ENCODE measurements at regions not wholly inside any gene's neighbourhood (a gene's known extent, or its start where the extent isn't known, plus 50 kb on each side); places are given as distances from the start of the nearest gene placed in this dataset.

DNA sequence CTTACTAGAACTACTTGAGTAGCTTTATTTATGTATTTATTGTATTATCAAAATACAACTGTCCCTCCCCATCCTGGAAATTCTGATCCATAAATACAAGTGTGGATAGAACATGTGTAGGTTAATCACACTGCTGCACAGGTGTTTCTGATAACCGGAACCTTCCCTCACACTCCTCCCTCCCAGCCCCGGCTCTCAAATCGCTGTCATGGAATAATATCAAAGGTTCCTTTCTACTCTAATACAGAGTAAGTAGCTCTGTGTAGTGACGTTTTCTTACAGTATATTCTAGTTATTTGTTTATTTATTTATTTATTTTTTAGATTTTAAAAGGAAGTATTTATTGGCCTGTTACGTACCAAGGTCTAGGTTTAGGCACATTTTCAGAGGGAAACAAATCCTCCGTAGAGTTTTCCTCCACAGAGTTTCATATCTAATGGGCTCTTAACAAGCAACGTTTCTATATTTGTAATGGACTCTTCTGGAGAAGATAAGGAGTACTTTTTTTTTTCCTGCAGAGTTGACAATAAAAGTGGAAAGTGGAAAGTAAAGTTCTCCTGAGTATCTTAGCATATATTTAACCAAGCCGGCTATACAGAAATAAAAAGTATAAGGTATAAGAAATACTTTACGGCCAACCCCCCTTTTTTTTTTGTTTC, 129.0 kb upstream of the CARD18 start:
- DNase-seq (ENCODE audit: low spot score): no peak
- in situ Hi-C loops (cut with MboI; ENCODE audit: low pct_unique_long_range_greater_than_20kb, low sequenced_read_pairs, unreplicated experiment): no loop called here
- TF ChIP-seq, protein P1, sequence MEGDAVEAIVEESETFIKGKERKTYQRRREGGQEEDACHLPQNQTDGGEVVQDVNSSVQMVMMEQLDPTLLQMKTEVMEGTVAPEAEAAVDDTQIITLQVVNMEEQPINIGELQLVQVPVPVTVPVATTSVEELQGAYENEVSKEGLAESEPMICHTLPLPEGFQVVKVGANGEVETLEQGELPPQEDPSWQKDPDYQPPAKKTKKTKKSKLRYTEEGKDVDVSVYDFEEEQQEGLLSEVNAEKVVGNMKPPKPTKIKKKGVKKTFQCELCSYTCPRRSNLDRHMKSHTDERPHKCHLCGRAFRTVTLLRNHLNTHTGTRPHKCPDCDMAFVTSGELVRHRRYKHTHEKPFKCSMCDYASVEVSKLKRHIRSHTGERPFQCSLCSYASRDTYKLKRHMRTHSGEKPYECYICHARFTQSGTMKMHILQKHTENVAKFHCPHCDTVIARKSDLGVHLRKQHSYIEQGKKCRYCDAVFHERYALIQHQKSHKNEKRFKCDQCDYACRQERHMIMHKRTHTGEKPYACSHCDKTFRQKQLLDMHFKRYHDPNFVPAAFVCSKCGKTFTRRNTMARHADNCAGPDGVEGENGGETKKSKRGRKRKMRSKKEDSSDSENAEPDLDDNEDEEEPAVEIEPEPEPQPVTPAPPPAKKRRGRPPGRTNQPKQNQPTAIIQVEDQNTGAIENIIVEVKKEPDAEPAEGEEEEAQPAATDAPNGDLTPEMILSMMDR (IDR thresholded peaks at IDR 0.05; ENCODE audit: extremely low read depth, insufficient read depth, missing control alignments): no peak

DNA sequence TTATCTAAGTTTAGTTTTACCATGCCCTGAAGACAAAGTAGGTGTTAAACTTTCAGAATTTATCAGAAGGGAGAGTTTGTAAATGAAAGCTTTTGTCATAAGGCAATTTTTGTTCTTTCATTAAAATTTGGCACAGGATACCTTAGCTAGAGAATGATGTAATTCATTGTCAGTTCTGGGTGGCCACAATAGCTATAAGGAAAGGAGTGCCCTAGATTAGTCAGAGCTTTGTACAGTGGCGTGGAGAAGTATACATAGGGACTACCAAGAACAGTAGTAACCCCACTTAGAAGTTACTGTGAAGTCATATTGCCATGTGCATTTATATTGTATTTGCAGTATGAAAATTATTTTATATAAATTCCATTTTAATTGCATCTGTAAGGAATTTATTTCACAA, 126.3 kb upstream of the CARD18 start:
- in situ Hi-C loops (cut with MboI; ENCODE audit: low pct_unique_long_range_greater_than_20kb, low sequenced_read_pairs, unreplicated experiment): no loop called here
- TF ChIP-seq, protein P1 (IDR thresholded peaks at IDR 0.05; ENCODE audit: extremely low read depth, insufficient read depth, missing control alignments): no peak
- no peak for DNase-seq (ENCODE audit: low spot score)

DNA sequence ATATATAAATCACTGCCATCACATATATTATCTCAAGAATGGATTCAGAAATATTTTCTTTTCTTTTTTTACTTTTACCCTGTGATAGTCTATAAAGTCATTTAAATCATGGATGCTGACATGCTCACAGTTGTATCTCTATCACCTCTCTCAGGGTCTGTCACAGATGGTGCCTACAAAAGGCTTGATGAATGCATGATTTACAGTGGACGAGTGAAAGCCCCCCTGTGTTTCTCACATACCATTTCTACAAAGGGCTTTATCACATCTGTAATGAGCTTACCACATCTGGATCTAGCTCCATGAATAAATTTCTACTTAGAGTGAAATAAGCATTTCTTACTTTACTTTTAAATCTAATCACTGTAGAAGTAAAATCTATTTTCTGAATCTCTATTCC, 121.4 kb upstream of the CARD18 start:
- in situ Hi-C loops (cut with MboI; ENCODE audit: low pct_unique_long_range_greater_than_20kb, low sequenced_read_pairs, unreplicated experiment): no loop called here
- DNase-seq (ENCODE audit: low spot score): no peak
- TF ChIP-seq, protein P1 (IDR thresholded peaks at IDR 0.05; ENCODE audit: extremely low read depth, insufficient read depth, missing control alignments): no peak

DNA sequence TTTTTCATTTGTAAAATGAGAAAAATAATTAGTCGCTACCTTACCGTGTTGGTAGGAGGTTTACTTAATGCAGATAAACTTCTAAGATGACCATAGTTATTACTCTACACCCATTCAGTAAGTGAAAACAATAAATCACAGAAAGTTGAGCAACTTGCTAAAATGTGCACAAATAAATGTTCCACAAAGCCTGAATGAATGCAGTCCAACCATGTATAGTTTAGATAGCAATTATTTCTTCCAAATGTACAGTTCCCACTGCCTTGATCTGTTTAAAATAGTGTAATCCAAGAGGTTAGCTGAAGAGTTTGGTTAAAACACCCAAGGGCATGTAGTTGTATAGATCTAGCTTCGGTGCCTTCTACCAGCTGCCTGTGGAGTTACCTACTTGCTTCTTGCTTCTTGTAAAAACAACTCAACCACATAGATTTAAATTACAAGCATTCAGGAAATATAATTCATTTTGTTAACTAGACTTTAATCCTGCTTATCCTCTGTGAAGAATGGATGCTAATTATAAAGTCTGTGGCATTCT, 106.3 kb upstream of the CARD18 start:
- in situ Hi-C loops (cut with MboI; ENCODE audit: low pct_unique_long_range_greater_than_20kb, low sequenced_read_pairs, unreplicated experiment): no loop called here
- TF ChIP-seq, protein P1 (IDR thresholded peaks at IDR 0.05; ENCODE audit: extremely low read depth, insufficient read depth, missing control alignments): no peak
- no peak for DNase-seq (ENCODE audit: low spot score)

DNA sequence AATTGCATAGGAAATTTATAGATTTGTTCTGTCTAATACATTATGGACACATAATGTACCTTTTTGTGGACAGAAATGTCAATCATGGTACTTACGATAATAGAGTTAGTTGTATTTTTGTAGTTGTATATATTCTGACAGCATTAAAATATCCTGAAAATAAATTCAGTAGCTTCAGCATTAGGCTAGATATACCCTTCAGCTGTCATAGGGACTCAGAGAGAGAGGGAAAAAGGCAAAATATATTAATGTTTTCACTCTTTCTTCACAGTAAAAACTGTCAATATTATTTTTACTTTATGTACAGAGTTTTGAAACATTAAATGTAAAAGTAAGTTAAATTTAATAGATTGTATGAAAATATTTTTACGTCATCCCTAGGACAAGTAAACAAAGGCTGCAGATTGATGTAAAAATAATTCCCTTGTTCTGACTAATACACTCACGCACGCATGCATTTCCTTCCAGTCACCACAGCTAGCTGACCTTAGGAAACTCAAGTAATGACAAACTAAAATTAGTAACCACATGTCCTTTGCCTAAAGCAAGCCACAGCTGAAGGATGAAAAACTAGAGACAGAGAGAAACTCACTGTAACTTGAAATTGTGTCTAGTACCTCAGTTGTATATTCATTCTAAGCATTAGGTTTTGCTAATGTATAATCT, 104.7 kb upstream of the CARD18 start:
- DNase-seq (ENCODE audit: low spot score): no peak
- in situ Hi-C loops (cut with MboI; ENCODE audit: low pct_unique_long_range_greater_than_20kb, low sequenced_read_pairs, unreplicated experiment): no loop called here
- TF ChIP-seq, protein P1 (IDR thresholded peaks at IDR 0.05; ENCODE audit: extremely low read depth, insufficient read depth, missing control alignments): no peak

DNA sequence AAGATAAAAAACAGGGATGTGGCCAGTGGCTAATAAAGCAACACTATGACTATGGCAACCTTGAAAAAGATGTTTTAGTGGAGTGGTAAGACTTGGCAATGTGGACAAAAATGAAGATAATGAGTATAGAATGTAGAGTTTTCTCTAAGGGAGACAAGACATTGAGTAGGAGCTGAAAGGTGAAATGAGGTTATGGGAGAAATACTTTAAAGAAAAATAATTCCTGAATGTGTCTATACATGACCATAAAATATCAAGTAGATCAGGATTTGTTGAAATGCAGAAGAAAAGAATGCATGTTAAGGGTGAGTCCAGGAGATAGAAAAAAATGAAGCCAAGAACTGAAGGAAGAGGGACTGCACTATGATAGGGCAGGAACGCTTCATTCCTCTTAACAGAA, 101.6 kb upstream of the CARD18 start:
- DNase-seq (ENCODE audit: low spot score): no peak
- in situ Hi-C loops (cut with MboI; ENCODE audit: low pct_unique_long_range_greater_than_20kb, low sequenced_read_pairs, unreplicated experiment): no loop called here
- TF ChIP-seq, protein P1 (IDR thresholded peaks at IDR 0.05; ENCODE audit: extremely low read depth, insufficient read depth, missing control alignments): no peak

Data from GM13977 (cell line).